AML-193 (cell line): ENCODE measurements at regions not wholly inside any gene's neighbourhood (a gene's known extent, or its start where the extent isn't known, plus 50 kb on each side); places are given as distances from the start of the nearest gene placed in this dataset.
A peak's percentile ranks its signal among the peaks of the same experiment; 100 is the strongest.

Experiments used
- DNase-seq, 2 experiments: peaks; one replicate each; lab custom pipeline; 2025; lab: John Stamatoyannopoulos, UW

DNA sequence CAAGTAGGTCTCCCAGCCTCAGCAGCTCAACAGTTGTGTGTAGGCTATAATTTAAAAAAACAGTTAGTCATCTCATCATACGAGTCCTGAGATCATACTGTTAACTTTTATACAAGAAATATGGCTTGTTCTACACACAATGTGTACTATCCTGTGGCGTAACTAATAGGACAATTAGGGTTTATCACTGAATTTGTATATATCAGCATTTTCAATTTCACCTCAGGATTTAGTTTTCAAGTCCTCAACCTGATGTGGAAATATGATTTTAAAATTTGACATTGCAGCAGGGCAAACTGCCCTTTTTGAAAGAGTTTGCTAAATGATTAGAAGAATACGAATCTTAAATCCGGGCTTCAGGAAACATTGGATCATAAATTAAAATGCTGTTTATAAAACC, 237.2 kb upstream of the CTBP2 start:
- DNase-seq = no peak

DNA sequence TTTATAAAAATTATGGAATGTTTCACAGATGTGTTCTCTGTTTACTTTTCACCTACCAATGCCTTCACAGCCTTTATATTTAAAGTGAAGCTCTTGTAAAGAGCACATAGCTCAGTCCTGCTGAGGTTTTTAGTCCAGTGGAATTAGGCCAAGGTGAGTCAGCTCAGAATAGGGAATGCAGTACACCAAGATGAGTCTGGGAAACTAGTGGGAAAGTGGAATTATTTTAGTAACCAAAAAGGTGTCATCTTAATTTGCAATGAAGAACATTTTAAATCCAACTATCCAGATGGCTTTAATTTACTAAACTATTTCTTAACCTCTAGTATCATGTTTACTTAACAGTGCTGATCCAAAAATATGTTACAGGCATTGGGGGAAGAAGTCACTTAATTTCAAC, 236.3 kb upstream of the CTBP2 start:
- no peak for DNase-seq

DNA sequence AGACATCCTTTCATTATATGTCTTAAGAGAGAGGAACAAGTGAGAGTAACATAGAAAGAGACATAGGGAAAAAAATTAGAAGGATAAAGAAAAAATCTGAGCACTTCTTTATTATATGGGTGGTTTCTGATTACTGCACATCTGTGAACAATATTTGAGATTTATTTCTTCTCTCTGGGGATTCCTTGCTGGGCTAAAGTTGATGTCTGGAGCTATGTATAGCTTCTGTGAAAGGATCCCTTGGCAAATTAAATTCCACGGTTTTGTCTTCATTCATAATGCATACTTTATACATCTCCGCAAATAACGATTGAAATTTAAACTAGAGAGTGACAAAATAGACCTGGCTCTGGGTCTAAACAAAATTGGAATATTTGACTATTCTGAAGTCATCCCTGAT, 232.2 kb upstream of the CTBP2 start:
- no peak for DNase-seq

DNA sequence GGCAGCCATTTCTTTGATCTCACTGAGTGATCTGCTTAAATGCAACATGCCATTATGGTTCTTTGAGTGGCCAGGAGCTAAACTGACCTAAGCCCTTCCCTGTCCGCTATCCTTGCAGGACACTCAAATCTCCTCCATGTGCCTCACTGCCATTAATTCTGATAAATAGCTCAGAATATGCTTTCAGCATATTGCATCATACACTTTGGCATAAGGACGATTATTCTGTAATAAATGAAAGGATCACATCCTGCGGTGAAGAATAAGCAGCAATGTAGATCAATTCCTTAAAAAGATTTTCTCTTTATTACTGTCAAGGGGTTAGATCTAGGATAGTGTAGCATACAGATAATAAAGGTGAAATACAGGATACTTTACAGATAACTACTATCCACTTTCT, 231.8 kb upstream of the CTBP2 start:
- DNase-seq = no peak

DNA sequence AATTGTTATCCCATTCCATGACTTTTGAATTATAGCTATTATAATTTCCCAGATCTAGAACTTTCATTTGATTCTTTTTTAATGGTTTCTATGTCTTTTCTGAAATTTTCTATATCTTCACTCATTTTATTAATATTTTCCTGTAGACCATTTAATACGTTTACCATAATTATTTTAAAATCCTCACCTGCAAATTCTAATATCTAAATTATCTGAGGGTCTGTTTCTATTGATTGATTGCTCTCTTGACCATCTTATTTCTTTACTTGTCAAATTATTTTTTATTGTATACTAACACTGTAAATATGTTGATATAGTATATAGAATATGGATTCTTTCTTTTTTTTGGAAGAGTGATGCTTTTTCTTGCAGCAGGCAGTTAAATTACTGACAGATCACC, 229.3 kb upstream of the CTBP2 start:
- DNase-seq = no peak

DNA sequence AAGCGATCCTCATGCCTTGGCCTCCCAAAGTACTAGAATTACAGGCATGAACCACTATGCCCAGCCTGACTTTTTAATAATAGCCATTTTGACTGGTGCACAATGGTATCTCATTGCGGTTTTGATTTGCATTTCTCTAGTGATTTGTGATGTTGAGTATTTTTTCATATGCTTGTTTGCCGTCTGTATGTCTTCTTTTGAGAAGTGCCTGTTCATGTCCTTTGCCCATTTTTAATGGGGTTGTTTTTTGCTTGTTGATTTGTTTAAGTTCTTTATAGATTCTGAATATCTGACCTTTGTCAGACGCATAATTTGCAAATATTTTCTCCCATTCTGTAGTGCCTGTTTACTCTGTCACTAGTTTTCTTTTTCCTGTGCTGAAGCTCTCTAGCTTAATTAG, 219.2 kb upstream of the CTBP2 start:
- no peak for DNase-seq

DNA sequence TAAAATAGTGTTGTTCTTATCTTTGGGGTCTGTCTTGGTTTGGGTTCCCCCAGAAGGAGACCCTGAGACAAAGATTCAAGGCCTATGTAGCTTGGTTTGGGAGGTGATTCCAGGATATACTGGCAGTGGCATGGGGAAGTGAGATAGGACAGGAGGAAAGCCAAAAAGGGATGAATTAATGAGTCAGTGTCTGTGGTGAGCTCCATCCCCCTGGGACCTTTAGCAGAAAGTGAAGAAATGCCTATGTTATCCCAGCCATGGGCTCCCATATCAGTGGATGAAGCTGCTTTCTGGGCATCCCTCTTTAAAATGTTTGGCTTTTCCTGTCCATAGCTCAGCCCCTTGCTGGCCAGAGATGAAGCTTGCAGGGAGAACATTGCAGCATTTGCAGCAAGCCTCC, 217.0 kb upstream of the CTBP2 start:
- no peak for DNase-seq

DNA sequence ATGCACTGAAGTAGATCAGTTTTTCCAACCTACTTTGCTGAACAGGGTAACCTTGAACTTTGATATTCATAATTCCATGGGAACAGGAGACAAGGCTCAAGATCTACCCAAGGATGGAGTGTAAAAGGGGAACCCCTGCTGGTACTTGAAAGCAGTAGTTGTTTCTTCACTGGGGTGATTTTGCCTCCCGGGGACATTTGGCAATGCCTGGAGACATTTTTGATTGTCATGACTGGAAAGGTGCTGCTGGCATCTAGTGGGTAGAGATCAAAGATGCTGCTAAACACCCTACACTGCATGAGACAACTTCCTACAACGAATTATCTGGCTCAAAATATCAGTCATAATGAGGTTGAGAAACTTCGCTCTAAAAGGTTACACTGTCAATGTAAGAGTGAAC, 214.8 kb upstream of the CTBP2 start:
- peak in 1 of 2 experiments; percentile 5 for DNase-seq

DNA sequence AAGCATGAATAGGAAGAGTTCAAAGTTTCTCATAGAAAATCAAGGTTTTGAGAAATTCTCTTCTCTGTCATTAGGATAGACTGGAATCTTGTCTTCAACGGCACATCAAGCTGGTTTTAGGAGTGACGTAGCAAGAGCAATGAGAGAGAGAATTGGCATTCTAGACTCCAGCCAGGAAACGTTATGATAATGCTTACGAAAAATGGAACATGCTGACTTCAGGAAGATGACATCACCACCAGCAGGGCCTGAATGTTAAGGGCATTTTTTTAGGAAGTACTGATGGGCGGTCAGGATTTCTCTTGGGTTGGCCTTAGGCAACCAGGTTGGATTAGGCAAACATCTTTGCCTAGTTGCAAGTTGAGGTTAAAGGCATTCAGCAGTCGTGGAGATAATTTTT, 213.2 kb upstream of the CTBP2 start:
- DNase-seq = no peak

DNA sequence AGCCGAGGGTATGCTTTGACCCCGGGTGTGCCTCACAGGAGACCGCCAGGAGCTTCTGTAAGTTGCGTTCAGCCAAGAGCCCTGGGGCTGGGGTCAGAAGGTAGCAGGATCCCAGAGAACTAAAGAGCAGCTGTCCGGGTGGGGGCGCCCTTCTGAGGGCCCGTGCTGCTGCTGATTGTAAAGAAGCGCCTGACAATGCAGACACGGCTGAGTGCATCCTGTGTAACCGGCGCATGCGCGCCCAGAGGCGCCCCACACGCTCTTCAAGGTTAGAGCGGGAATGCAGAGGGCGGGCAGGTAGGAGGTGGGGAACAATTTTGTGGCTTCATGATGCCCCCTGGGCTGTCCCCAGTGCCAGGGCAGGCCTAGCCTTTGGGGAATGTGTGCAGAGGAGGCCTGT, 210.2 kb upstream of the CTBP2 start:
- no peak for DNase-seq

DNA sequence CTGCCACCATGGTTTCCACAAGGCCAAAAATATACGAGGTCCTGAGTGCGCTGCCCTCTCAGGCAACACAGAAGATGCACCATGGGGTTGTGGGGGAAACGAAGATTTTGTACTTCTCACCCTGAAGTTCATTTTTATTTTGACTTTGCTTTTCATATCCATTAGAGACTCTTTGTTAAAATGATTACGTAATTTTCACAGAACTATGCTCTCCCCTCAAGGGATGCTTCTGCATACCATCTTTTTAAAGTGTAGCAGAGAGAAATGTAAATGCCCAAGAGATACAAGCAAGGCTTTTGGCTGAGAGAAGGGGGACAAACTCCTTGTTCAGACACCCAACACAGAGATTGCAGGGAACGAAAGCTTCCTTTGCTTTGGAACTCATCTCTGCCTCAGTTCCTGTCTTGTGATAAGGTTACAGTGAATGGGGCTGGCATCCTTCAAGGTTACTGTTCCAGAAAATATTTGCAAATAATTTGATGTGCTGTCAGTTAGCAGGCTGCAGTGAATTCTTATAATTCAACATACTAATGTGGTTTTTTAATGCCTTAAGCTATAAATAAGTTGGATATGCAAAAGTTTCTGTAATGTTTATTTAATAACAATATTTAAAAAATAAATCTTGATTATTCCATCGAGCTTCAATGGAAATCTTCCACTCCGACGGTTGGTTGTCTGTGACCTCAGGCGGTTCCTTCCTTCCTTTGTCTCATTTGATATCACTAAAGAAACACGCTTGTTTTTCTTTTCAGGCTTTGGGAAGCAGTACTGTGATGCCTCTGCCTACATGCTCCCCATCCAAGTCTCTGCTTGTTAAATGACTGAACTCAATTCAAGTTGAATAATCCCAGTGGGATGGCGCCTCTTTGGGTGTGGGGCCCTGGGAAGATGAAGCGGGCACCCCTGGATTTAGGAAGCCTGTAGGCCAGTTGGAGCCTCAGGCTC, 209.3 kb upstream of the CTBP2 start:
- no peak for DNase-seq

DNA sequence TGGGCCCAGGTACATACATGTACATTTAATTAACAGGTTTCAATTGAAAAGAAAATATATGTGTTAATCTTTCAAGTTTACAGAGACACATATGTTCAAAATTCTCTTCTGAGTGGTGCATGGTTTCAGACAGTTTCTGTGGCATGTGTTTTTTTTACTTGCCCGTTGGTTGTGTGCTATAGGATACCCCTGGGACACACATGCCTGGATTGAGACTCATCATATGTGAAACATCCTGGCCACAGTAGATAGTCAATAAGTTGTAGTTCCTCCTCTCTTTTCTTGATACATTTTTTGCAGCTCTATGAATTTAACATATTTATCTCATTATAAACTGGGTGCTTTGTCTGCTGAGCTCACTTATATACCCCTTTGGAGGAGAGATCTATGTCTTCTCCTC, 207.8 kb upstream of the CTBP2 start:
- DNase-seq = no peak

DNA sequence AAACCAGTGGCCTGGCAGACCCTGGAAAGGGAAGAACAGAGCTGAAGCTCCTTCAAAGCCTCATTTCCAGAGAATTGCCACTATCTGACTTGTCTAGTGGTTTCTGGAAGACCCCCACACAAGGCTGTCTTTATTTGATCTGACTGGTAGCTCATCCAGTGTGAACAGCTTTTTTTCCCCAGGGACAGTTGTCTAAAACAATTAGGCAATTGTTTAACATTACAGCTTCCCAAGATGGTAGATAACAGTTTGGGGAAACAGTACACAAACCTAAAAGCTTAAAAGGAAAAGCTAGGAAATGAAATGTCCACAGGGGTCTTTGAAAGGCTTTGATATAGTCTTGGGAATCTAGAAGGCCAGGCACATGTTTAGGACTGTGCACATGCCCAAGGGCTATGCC, 203.4 kb upstream of the CTBP2 start:
- no peak for DNase-seq

DNA sequence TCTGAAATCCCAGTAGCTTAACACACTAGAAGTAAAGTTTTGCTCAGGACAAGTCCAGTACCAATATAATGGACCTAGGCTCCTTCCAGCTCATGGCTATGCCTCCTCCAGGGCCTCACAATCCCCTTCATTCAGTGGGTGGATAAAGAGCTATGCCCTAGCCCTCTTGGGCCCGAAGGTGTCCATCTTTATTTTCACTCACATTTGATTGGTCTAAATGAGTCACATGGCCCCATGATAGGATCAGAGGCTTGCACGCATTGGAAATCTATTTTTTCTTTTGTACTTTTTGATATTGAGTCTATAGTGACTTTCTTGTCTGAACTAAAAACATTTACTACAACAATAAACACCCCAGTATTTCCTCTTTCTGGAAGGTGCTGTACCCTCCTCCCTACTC, 202.6 kb upstream of the CTBP2 start:
- DNase-seq = no peak

DNA sequence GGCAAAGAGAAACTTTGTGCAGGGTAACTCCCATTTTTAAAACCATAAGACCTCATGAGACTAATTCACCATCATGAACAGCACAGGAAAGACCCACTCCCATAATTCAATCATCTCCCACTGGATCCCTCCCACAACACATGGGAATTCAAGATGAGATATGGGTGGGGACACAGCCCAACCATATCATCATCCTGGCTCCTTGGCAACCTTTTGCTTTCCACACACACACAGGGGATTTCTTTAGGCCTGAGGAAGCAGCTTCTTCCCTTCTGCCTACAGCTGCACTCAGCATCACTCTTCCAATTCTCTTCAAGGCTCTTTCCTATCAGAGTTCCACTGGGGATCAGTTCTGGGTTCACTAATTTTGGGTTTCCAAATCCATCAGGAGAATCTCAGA, 199.0 kb upstream of the CTBP2 start:
- no peak for DNase-seq

DNA sequence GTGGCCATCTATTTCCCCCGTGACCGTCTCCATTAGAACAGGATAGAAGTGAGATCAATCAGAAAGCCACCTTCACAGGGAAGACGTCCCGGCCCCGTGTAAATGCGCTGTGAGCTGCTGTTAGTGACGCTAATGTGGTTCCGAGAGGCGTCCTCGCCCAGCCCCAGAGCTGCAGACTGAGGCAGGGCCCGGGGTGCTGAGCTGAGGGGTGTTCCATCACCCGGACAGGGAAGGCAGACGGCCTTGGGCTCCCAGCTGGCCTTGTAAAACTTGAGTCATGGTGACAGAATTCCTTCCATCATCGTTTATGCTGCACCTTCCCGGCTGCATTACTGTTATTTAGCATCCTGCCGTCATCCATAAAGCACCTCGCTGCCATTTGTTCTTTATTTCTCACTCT, 195.3 kb upstream of the CTBP2 start:
- DNase-seq = no peak

DNA sequence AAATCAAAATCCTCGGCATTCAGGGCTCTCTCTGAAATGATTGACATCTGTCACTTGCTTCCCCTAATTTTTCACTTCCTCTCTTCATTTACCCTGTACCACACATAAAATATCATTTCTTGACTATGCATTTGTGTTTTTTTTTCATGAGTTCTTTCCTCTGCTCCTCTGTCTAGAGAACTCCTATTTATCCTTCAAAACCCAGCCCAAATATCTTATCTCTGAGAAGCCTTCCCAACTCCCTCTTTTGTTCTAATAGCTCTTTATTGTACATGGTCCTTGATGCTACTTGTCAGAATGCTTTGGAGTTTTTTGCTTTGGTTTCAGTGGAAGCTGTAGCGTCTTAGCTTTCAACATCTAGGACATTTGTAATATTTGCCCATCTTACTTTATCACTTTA, 190.2 kb upstream of the CTBP2 start:
- DNase-seq = no peak

DNA sequence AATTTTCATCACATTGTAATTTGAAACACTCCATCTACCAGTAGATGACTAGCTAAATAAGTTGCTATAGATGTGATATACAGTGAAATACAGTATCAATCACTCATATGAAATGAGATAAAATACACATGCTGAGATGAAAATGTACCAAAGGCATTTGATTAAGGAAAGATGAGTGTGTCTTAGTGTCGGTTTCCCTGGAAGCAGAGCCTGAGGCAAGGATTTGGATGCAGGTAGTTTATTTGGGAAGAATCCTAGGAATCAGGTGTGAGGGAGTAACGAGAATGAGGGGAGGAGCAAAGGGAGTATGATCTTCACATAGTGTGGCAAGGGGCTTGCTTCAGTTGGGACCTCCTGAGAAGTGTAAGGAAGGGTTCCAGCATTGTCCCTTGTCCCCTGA, 188.2 kb upstream of the CTBP2 start:
- DNase-seq = no peak

DNA sequence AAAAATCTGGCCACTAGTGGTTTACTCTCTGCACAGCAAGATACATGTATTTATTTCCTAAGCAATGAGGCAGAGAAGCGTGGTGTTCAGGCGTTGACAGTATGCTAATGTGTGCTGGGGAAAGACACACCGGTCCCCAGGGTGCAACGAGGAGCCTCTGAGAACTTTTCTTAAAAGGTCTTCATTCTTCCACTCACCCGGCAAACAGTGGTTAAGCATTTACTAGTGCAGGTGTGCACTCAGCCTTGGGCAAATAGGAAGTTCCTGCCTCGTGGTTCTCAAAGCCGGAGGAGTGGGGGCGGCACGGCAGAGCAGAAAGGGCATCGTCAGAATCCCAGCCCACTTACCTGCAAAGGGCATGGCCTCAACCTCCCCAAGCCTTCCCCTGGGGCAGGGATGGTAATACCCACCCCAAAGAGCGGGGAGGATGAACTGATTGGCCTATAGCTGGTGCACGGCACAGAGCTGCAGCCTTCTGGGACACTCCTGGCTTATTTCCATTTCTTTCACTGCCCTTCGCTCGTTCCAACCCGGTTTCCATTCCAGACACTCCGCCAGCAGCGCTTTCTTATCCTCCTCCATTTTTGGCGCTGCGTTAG, 184.3 kb upstream of the CTBP2 start:
- DNase-seq = no peak

DNA sequence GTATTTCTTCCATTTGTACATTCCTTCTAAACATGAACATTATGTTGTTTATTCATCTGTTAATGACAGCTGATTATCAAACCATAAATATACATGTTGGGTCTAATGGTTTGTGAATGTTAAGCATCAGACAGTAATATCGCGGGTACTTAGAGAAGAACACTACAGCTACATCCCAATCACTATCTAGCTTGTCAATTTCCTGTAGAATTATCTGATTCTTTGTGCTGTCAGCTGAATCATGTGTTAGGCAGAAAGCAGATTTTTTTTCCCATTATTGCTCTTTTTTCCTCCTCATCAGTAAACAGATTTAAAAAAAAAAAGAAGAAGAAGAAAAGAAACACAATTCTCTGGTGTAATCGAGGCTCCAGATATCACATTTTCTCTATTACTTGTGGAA, 183.6 kb upstream of the CTBP2 start:
- no peak for DNase-seq

DNA sequence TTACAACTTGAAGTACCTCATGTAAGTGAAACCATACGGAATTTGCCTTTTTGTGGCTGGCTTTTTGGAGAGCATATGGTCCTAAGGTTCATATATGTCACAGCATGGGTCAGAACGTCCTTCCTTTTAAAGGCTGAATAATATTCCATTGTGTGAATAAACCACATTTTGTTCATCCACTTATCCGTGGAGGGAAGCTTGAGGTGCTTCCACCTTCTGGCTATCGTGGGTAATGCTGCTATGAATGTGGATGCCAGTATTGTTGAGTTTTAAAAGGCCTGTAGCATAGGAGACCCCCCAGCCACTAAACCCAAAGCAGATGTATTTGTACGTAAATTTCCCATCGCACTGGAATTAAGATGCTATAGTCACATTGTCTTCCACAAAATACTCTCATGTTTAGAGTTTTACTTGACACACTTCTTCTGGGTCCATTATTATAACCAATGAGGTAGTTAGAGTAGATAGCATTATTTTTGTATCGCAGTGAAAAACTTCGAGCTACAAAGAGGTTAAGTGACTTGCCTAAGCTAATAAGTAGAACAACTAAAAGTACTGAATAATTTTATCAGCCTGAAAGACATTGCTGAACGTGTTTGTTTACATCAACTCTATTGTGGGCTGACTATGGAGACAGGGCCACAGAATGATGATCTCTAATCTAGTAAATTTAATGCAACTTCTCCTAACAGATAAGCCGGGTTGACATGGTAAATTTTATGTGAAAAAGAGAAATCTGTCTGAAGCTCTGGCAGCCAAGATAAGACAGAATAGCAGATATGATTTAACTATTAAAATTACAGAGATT, 183.0 kb upstream of the CTBP2 start:
- DNase-seq = no peak

DNA sequence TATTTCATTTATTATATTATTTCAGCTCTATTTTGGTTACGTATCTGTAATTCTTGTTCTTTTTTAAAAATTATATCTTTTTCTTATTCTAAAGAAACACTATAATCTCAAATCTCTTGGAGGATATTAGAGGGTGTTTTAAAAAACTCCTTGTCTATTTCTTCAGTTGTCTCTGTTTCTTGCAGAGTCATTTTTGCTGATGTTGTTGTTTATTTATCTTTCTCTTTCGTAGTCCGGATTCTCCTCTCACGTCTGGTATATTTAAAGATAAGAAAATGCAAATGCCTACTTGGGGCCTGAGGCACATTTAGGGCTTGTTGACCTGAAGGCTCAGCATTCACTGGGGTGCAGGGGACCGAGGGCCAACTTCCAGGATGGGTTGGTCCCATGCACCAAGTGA, 181.2 kb upstream of the CTBP2 start:
- no peak for DNase-seq

DNA sequence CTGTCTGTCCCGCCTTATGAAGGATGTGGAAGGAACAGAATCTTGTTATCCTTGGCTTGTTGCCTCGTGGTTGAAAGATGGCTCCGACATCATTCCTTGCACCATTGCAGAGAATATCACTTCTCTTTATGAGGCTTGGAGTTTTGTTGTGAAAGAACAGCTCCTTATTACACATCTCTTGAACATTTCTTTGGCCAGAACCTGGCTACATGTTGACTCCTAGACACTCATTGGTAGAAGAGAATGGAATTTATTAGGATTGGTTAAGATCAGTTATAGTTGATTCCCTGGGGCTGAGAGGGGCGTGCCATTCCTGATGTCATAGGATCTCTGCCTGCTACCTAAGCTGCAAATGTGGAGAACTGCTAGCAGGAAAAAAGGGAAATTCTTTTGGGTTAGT, 180.5 kb upstream of the CTBP2 start:
- no peak for DNase-seq
